ENCODE measurements at regions not wholly inside any gene's neighbourhood (a gene's known extent, or its start where the extent isn't known, plus 50 kb on each side); places are given as distances from the start of the nearest gene placed in this dataset.

DNA sequence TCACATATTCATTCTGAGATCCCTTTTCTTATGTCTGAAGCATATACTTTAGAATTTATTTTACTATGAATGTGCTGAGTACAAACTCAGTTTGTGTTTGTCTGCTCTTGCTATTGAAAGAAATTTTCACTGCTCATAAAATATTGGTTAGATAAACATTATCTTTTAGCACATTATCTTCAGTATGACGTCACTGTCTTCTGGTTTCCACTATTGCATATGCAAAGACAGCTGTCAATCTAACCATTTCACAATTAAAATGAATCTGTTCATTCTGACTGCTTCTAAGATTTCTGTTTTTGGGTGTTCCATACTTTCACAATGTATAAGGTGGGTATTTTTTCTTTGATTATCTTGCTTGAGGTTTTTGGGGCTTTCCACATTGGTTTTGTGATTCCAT is 526.2 kb upstream of the CDH6 start:
- WGBS, 2 experiments (ENCODE audit: extremely low coverage in 1 of 2, insufficient coverage in 1 of 2, insufficient read length in 1 of 2, insufficient replicate concordance in 2 of 2, low coverage in 1 of 2, low lambda C conversion rate in 2 of 2, missing lambda C conversion rate in 1 of 2), result 87% methylated on average over 1 of the region's 1 CpG; no CpG with 5 or more reads in 1 of the 2 experiments
- CTCF ChIA-PET (ENCODE audit: partially characterized antibody), result no interaction called here
- no peaks in the 10 kb centered on the region for H3K36me3 ChIP-seq (ENCODE audit: control insufficient read depth in 2 of 4, insufficient read depth in 4 of 4, low read length in 3 of 4)
- TF ChIP-seq, protein P1, sequence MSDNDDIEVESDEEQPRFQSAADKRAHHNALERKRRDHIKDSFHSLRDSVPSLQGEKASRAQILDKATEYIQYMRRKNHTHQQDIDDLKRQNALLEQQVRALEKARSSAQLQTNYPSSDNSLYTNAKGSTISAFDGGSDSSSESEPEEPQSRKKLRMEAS (IDR thresholded peaks at IDR 0.05), result no peak
- TF ChIP-seq SUZ12 (IDR thresholded peaks at IDR 0.05; ENCODE audit: low read length) (no peak), FOSL1 (IDR thresholded peaks at IDR 0.05; ENCODE audit: insufficient read depth, low read depth, low read length) (no peak), EZH2 (IDR thresholded peaks at IDR 0.05; ENCODE audit: low read depth, low read length, severe bottlenecking) (no peak), TCF12 (IDR thresholded peaks at IDR 0.05; ENCODE audit: low read depth, low read length) (no peak), GTF2F1 (IDR thresholded peaks at IDR 0.05; ENCODE audit: borderline replicate concordance, low read depth, low read length) (no peak), CTBP2 (IDR thresholded peaks at IDR 0.05; ENCODE audit: borderline replicate concordance, insufficient read depth, insufficient read length, low read length) (no peak), CREB1 (IDR thresholded peaks at IDR 0.05) (no peak), BACH1 (IDR thresholded peaks at IDR 0.05; ENCODE audit: low read length) (no peak), CBX5 (IDR thresholded peaks at IDR 0.05; ENCODE audit: low read depth, low read length) (no peak), ASH2L (IDR thresholded peaks at IDR 0.05; ENCODE audit: low read length) (no peak), KDM1A (IDR thresholded peaks at IDR 0.05; ENCODE audit: borderline replicate concordance, low read length) (no peak), RFX5 (IDR thresholded peaks at IDR 0.05; ENCODE audit: borderline replicate concordance, low read depth, low read length) (no peak), SIN3A (conservative IDR thresholded peaks at IDR 0.05 in 1 of 2, IDR thresholded peaks at IDR 0.05 in 1 of 2; ENCODE audit: low read depth in 1 of 2, low read length in 2 of 2) (no peak)
- TF ChIP-seq, protein P2, sequence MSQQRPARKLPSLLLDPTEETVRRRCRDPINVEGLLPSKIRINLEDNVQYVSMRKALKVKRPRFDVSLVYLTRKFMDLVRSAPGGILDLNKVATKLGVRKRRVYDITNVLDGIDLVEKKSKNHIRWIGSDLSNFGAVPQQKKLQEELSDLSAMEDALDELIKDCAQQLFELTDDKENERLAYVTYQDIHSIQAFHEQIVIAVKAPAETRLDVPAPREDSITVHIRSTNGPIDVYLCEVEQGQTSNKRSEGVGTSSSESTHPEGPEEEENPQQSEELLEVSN (IDR thresholded peaks at IDR 0.05), result no peak

More for the DNA sequence above, 526.2 kb upstream of the CDH6 start:
- Histone ChIP-seq H3K14ac (ENCODE audit: insufficient read length) (no peak overlapping the region), H3K79me2 (ENCODE audit: control insufficient read depth in 1 of 2, insufficient read depth in 2 of 2, low read length in 2 of 2) (no peaks in the 10 kb centered on the region), H3K56ac (replicated peaks; ENCODE audit: insufficient read length, low read depth, low read length) (no peak overlapping the region), H3K9me3 (ENCODE audit: insufficient read depth in 2 of 2, low read depth in 1 of 2, low read length in 1 of 2) (no peaks in the 10 kb centered on the region), H3K27ac (ENCODE audit: low read depth, low read length) (no peak overlapping the region), H2BK15ac (ENCODE audit: low read length) (no peak overlapping the region), H3K23me2 (ENCODE audit: low read depth, low read length) (peaks cover 2% of the 10 kb centered on the region), H3K4me1 (replicated peaks in 1 of 4; ENCODE audit: control insufficient read depth in 3 of 4, insufficient read depth in 4 of 4, low read length in 3 of 4) (no peaks in the 10 kb centered on the region), H3K79me1 (ENCODE audit: low read depth, low read length) (no peaks in the 10 kb centered on the region), H3K18ac (ENCODE audit: extremely low read depth, low read length) (no peak overlapping the region), H3K4me3 (ENCODE audit: extremely low read depth in 1 of 4, insufficient read depth in 2 of 4, low read depth in 3 of 4, low read length in 4 of 4) (no peak overlapping the region), H3K4me2 (ENCODE audit: insufficient read depth in 1 of 2, low read depth in 2 of 2, low read length in 2 of 2) (no peak overlapping the region), H2BK20ac (ENCODE audit: low read length) (no peak overlapping the region), H2BK120ac (replicated peaks; ENCODE audit: low read depth, low read length) (no peak overlapping the region), H4K5ac (ENCODE audit: insufficient read length, low read depth, low read length) (no peak overlapping the region), H3K4ac (replicated peaks; ENCODE audit: insufficient read length, low read depth, low read length) (no peak overlapping the region), H3K23ac (ENCODE audit: insufficient read length) (no peak overlapping the region), H2BK5ac (ENCODE audit: low read depth, low read length) (no peak overlapping the region), H4K20me1 (replicated peaks in 1 of 2; ENCODE audit: control insufficient read depth in 1 of 2, insufficient read depth in 2 of 2, low read length in 2 of 2) (no peaks in the 10 kb centered on the region), H3K9ac (replicated peaks in 1 of 4; ENCODE audit: extremely low read depth in 1 of 4, low read depth in 3 of 4, low read length in 3 of 4) (no peak overlapping the region), H4K8ac (ENCODE audit: extremely low read depth, insufficient read depth, low read length) (no peak overlapping the region), H2BK12ac (ENCODE audit: low read depth, low read length) (no peak overlapping the region), H2AFZ (ENCODE audit: low read length) (no peak overlapping the region), H2AK5ac (ENCODE audit: low read depth, low read length) (no peak overlapping the region), H4K91ac (replicated peaks; ENCODE audit: insufficient read length, low read length) (no peak overlapping the region), H3K27me3 (replicated peaks in 1 of 4; ENCODE audit: control insufficient read depth in 3 of 4, extremely low read depth in 1 of 4, insufficient read depth in 3 of 4, low read length in 3 of 4) (no peaks in the 10 kb centered on the region)
- POLR2A ChIA-PET (ENCODE audit: partially characterized antibody), result no interaction called here
- no peak for DNase-seq (ENCODE audit: low read depth in 1 of 2, low spot score in 2 of 2)
- no peak for FAIRE-seq

Data from H1 (cell line).